Stomach (tissue), 4 donors: ENCODE measurements at regions not wholly inside any gene's neighbourhood (a gene's known extent, or its start where the extent isn't known, plus 50 kb on each side); places are given as distances from the start of the nearest gene placed in this dataset.

ENCODE experiments used
- CTCF ChIP-seq, 7 experiments: fragments of 450-650 bp in 4 of 7; fragments of 200-600 bp in 3 of 7; sonication (generic) in 3 of 7; IDR thresholded peaks; one replicate each; pipeline ENCODE4 v1.5.1; 2016 to 2019; ENCODE audit warnings: antibody characterized with exemption in 7 of 7, control low read depth in 2 of 7, mild to moderate bottlenecking in 1 of 7
- POLR2A ChIP-seq, 4 donors: fragments of 450-650 bp; IDR thresholded peaks; one replicate each; pipeline ENCODE4 v1.6.1; 2016; ENCODE audit warnings: antibody characterized with exemption in 4 of 4, control low read depth in 2 of 4, mild to moderate bottlenecking in 1 of 4, moderate library complexity in 1 of 4
- POLR2AphosphoS5 ChIP-seq, 3 donors: sonication (generic); formaldehyde crosslinking; IDR thresholded peaks; one replicate each; pipeline ENCODE4 v1.6.1; 2016; ENCODE audit warnings: antibody characterized with exemption in 3 of 3

- TF ChIP-seq POLR2AphosphoS5 (IDR thresholded peaks at IDR 0.05) (no peak), CTCF (IDR thresholded peaks at IDR 0.05) (peak in 3 of 7 experiments; percentile 9 to 48 (median 12)), POLR2A (IDR thresholded peaks at IDR 0.05) (no peak)
Observed at GRCh38 chrX:50988649-50989048, 78.1 kb downstream of the BMP15 start.
